Amygdala (tissue), 56 donors: ENCODE measurements at regions not wholly inside any gene's neighbourhood (a gene's known extent, or its start where the extent isn't known, plus 50 kb on each side); places are given as distances from the start of the nearest gene placed in this dataset.

Experiments
- DNase-seq, 56 donors: peaks; one replicate each; lab custom pipeline; 2025; lab: John Stamatoyannopoulos, UW

DNA sequence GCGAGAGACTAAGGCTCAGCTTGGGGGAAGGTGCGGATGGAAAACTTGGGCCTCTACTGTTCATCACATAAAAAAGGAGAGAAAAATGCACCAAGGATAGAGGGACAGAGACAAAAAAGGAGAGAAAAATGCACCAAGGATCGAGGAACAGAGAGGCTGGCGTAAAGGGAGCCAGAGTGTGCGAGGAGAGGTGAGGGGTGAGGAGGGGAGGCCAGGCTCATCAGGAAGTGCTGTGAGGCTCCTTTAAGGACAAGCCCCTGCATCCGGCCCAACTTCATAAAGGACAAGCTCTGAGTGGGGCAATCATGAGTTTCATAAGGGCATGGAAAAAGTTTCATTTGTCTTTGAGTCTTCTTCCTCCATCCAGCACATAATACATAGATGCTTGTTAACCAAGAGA, 117.2 kb upstream of the NXT1 start:
- no peak for DNase-seq

DNA sequence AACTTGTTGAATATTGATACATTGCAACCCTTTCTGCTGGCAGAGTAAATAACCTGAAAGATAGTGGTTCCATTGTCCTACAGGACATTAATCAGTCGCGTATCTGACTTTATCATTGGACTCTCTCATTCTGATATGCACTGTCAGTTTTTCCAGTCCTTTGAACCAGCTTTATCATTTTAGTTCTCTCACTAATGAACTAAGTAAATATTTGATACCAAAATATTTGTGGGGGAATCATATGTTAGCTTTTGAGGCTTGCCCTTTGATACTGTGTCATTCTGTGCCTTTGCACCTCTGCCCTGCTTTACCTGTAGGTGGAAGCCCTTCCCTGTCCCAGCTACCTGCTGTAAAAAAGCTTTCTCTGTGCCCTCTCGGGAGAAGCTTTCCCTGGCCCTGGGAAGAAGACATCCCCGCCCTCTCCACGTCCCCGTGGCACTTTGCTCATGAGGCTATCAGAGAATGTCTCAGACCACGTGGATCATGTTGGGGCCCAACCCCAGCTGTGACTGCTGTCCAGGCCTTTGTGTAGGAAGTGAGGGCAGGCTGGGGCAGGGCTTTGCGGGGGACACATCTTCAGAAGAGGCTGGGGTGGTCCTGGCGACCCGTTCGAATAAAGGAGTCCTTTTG, 117.8 kb upstream of the NXT1 start:
- no peak for DNase-seq

GRCh38 chr20:23232219-23232581, 118.4 kb upstream of the NXT1 start:
- DNase-seq, result no peak

DNA sequence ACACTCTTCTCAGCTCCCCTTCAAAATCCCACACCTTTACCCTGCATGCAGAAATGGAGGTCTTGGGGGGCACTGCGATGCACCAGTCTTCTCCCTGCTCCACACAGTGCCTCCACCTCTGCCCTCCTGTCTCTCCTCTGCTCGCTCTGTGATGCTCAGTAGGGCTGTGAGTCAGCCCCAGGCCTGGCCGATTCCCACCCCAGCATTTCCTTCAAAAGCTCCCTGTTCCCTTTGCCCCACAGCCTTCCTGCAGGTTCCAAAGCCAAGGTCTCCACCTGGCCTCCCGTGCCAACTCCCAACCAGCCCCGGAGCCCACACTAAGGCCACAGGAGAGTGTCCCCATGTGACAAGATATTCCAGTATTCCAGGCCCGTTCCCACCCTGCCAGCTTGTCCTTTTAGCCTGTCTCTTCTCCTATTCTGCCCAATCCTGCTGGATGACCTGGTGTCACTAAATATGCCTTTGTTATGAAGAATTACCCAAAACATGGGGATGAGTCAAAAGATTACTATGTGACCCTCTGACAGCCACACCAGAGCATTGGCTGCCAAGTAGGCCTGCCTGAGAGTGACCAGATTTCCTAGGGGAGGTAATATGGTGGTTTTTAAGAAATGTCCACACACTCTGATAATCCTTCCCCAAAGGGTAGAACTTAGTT, 118.9 kb upstream of the NXT1 start:
- no peak for DNase-seq

DNA sequence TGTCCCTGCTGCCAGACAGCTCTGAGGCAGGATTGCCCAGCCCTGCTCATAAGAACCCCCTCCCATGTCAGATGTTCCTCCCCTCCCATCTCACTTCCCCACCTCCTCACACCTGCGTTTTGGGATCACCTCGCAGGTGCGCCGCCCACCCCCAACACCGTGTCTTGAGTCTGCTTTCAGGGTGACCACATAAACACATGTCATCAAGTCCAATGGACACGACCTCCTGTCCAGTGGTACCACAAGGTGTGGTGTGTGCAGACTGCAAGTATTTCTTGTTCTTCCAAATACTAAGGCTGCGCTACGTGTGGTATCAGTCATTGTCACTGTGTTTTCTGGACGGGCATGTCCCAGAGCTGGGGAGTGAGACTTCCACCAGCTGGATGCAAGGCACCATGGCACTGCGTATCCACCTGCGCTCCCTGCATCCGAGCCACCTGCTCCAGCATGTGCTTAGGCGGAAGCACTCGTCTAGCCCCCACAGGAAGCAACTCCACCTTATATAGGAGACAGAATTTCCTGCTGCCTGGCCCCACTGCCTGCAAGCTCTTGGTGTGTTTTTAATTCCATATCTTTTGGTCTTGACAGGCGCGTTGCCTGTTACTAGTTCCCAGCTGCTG, 119.7 kb upstream of the NXT1 start:
- no peak for DNase-seq

DNA sequence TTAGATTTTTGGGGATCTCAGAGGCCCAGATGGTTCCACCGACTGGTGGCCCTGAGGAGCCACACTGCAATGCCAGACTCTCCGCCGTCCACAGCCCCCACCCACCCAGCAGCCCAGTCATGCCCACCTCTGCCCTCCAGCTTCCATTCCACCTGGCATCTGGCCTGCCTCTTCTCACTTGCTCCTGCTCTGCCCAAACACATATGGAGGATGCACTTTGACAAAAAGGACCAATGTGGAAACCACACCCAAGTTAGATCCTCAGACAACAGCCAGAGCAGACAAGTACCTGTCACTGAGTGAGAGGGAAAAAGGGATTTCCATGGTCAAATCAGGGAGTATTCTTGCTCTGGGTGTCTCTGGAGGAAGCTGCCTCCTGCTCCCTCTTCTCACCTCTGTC, 120.6 kb upstream of the NXT1 start:
- DNase-seq, result no peak

DNA sequence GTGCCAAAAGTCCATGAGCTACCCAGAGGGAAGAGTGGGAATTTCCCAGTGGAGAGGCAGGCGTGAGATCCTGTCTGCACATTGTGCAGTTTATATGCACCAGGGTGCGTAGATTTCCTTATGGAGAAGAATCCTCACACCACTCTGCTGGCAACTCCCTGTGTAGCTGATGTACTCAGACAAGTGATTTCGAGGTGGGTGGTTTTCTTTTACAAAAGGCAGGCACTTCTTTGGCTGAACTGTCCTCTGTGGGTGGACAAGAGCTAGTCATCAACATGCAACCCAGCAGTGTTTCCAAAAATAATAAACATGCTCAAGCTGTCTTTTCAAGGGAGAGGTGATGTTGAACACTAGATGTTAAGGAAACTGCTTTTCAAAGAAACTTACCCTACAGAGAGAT, 121.7 kb upstream of the NXT1 start:
- DNase-seq, result peak in 15 of 56 donors; percentile 18 to 67 (median 34)

DNA sequence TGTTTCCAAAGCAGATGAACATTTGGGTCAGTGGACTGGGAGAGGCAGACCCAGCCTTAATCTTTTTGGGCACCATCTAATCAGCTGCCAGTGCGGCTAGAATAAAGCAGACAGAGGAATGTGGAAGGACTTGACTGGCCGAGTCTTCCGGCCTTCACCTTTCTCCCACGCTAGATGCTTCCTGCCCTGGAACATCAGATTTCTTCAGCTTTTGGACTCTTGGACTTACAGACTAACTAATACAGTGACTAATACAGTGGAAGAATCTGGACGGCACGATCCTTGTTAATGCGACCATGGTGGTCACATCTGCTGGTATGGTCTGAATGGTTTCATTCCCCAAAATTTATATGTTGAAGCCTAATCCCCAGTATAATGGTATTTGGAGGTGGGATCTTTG, 122.6 kb upstream of the NXT1 start:
- DNase-seq, result no peak

DNA sequence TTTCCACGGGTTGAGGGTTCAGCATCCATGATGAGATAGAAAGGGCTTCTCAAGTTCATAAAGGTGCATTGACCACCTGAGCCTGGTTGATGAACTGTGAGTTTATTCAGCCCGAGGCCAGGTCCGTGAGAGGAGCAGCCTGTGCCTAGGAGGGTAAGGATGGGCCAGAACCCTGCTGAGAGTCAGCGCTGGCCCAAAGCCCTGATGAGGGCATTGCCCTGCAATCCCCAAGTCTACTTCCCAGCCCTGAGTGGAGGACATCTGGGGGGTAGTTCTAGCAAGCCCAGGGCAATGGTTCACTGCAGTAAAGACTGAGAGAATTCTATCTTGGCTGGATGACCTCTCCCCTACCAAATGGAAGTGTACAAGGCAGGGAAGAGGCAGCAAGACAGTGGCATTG, 123.3 kb upstream of the NXT1 start:
- no peak for DNase-seq

GRCh38 chr20:23226612-23227265, 123.9 kb upstream of the NXT1 start:
- DNase-seq, result no peak

GRCh38 chr20:23225407-23226060, 125.1 kb upstream of the NXT1 start:
- DNase-seq, result peak in 1 of 56 donors; percentile 42

- DNase-seq, result no peak
These were observed 125.8 kb upstream of the NXT1 start for GRCh38 chr20:23224806-23225205.

DNA sequence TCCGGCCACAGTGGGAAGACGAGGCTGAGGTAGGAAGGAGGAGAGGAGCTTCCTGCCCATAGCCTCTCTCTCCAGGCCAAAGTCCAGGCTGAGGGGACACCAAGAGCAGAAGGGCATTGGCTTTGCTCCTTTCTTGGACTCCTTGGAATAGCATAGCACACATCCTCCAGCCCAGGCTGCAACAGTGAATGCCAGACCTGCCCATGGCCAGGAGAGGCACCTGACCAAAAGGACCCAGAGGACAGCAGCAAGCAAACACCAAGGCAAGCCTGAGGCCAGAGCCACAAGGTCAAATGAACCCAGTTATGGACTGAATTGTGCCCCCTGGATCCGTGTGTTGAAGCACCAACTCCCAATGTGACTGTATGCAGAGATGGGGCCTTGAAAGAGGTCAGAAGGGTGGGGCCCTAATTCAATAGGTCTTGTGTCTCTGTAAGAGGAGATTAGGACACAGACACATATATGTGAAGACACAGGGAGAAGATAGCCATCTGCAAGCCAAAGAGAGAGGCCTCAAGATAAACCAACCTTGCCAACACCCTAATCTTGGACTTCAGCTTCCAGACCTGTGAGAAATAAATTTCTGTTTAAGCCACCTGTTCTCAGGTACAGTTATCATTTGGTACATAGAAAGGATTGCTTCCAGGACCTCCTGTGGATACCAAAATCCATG, 126.5 kb upstream of the NXT1 start:
- no peak for DNase-seq

DNA sequence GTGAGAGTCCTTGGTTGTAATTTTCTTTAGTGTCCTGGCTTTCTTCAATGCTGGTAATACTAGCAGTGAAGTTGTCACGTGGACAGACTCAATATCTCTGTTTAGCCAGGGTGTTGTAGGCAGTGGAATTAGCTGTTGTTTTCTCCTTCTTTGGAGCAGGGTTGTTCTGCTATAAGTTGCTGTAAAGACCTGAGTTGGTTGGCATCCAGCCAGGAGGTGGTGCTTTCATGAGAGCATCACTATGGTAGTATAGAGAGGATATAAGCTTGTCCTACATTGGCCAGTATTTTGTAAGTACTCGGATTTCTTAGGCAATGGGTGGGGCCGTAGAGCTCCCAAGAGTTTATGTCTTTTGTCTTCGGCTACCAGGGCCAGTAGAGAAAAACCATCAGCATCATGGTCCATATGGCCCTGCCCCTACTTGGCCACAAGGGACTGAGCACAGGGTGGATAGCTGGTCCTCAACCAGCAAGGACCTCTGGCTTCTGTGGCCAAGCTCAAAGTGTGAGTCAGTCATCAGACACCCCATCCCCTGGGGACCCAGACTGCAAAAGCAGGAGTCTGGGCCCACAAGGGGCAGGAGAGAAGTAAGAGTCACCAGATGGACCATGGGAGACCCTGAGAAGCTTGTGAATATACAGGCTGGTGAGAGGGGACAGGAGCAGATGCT, 127.9 kb upstream of the NXT1 start:
- DNase-seq, result no peak

DNA sequence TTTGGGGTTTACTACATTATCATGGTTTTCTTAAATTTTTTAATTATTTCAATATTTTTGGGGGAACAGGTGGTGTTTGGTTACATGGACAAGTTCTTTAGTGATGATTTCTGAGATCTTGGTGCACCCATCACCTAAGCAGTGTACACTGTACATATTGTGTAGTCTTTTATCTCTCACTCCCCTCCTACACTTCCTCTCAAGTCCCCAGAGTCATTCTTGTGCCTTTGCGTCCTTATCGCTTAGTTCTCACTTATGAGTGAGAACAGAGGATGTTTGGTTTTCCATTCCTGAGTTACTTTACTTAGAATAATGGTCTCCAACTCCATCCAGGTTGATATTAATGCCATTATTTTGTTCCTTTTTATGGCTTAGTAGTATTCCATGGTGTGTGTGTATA, 130.9 kb upstream of the CD93 start:
- DNase-seq, result no peak

- no peak for DNase-seq
These were observed 129.3 kb upstream of the CD93 start for GRCh38 chr20:23215344-23215995.

GRCh38 chr20:23214903-23215302, 128.8 kb upstream of the CD93 start:
- DNase-seq, result no peak

DNA sequence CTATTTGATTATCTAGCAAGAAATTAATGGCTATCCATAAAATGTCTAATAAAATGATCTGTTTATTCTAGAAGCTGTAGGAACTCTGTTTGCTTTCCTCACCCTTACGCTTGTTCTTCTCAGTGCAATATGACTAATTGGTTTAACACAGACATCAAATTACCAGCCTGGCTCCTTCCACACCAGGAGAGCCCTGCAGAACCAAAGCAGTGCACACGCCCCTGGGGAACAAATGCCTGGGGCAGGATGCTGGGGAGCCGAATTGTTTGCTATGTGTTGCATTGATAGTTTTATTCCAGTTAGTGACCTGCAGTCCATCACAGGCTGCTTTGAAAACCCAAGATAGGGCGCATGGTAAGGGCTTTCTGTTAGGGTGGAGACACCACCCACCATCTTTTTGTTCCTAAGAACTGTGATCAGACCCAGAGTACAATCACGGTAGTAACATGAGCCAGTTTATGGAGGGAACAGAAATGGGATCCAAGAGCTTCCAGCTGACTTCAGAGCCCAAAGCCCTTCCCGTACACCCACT, 126.4 kb upstream of the CD93 start:
- DNase-seq, result no peak

DNA sequence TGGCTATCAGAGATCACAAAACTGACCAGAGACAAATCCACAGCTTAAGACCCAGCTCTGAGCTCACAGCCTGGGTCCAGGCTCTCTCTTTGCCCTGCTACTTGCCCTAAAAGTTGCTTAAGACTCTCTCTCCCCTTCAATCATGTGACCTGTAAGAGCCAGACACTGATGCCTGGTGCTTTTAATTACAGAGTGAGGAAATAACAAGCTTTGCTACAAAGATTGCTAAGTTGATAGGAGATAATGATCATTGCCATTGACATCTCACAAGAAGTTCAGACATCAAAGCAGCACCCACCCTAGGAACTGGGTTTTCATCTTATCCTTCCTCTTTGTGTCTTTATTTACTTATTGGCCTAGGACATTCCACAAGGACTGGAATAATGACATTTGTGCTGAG, 125.9 kb upstream of the CD93 start:
- no peak for DNase-seq
